ENCODE measurements at regions not wholly inside any gene's neighbourhood (a gene's known extent, or its start where the extent isn't known, plus 50 kb on each side); places are given as distances from the start of the nearest gene placed in this dataset.

DNA sequence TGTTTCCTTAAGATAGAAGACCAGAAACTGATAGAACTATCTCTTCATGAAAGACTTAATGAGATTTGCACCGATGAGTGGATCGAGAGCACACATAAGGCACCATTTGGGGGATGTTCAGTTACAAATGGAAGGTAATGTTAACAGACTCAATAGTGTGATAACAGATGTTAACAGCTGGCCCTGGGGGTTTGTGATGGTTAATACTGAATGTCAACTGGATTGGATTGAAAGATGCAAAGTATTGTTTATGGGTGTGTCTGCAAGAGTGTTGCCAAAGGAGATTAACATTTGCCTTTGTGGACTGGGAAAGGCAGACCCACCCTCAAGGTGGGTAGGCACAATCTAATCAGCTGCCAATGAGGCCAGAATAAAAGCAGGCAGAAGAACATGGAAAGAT lies 130.5 kb upstream of the DGKB start:
- TF ChIP-seq, protein P1, sequence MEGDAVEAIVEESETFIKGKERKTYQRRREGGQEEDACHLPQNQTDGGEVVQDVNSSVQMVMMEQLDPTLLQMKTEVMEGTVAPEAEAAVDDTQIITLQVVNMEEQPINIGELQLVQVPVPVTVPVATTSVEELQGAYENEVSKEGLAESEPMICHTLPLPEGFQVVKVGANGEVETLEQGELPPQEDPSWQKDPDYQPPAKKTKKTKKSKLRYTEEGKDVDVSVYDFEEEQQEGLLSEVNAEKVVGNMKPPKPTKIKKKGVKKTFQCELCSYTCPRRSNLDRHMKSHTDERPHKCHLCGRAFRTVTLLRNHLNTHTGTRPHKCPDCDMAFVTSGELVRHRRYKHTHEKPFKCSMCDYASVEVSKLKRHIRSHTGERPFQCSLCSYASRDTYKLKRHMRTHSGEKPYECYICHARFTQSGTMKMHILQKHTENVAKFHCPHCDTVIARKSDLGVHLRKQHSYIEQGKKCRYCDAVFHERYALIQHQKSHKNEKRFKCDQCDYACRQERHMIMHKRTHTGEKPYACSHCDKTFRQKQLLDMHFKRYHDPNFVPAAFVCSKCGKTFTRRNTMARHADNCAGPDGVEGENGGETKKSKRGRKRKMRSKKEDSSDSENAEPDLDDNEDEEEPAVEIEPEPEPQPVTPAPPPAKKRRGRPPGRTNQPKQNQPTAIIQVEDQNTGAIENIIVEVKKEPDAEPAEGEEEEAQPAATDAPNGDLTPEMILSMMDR (IDR thresholded peaks at IDR 0.05) = no peak
- no peak for TF ChIP-seq POLR2A (IDR thresholded peaks at IDR 0.05)
